ENCODE measurements at regions not wholly inside any gene's neighbourhood (a gene's known extent, or its start where the extent isn't known, plus 50 kb on each side); places are given as distances from the start of the nearest gene placed in this dataset.

- no peak for DNase-seq
These were observed 64.8 kb upstream of the FGG start for GRCh38 chr4:154677300-154677699.

GRCh38 chr4:154677923-154678322 is 65.5 kb upstream of the FGG start:
- DNase-seq: no peak

GRCh38 chr4:154683956-154684681 is 59.7 kb upstream of the LRAT start:
- DNase-seq: no peak

GRCh38 chr4:154686838-154687237 is 57.0 kb upstream of the LRAT start:
- peak; percentile 19 for DNase-seq

- no peak for DNase-seq
These were observed 56.0 kb upstream of the LRAT start for GRCh38 chr4:154687840-154688239.

- DNase-seq: no peak
These were observed 52.6 kb upstream of the LRAT start for GRCh38 chr4:154691229-154691628.

GRCh38 chr4:154692304-154692818 is 51.4 kb upstream of the LRAT start:
- no peak for DNase-seq
